Fibroblast of mammary gland (primary cell): ENCODE measurements at regions not wholly inside any gene's neighbourhood (a gene's known extent, or its start where the extent isn't known, plus 50 kb on each side); places are given as distances from the start of the nearest gene placed in this dataset.

Source experiments
- DNase-seq: peaks from one replicate; pipeline ENCODE4 v3.0.0-alpha.2; 2010; ENCODE audit warnings: low read depth
- H3K4me3 ChIP-seq: 2 replicates; pipeline ENCODE4 v1.5.1; 2011; ENCODE audit warnings: low read depth, mild to moderate bottlenecking, low read length, moderate library complexity; ENCODE audit not compliant: control insufficient read depth
- CTCF ChIP-seq: conservative IDR thresholded peaks from 2 replicates; pipeline ENCODE4 v1.5.1; 2011; ENCODE audit warnings: low read depth, low read length, inconsistent platforms; ENCODE audit not compliant: control insufficient read depth, insufficient read depth

- DNase-seq = no peak
- no peak overlapping the region for H3K4me3 ChIP-seq
- no peak for TF ChIP-seq CTCF
These were observed 388.1 kb downstream of the SLC4A3 start for GRCh38 chr2:220015576-220015975.

GRCh38 chr2:220025207-220025606 is 397.8 kb downstream of the SLC4A3 start:
- no peak for DNase-seq
- H3K4me3 ChIP-seq = no peak overlapping the region
- TF ChIP-seq CTCF = no peak

- no peak for DNase-seq
- no peak overlapping the region for H3K4me3 ChIP-seq
- no peak for TF ChIP-seq CTCF
These were observed 401.6 kb downstream of the SLC4A3 start for GRCh38 chr2:220029013-220029412.

- no peak for TF ChIP-seq CTCF
- no peak overlapping the region for H3K4me3 ChIP-seq
- peak; percentile 55 for DNase-seq
These were observed 406.1 kb downstream of the SLC4A3 start for GRCh38 chr2:220033546-220033945.

GRCh38 chr2:220034426-220035130 is 407.1 kb downstream of the SLC4A3 start:
- peak; percentile 52 for DNase-seq
- H3K4me3 ChIP-seq = no peak overlapping the region
- no peak for TF ChIP-seq CTCF

- DNase-seq = peak; percentile 61
- no peak for TF ChIP-seq CTCF
- no peak overlapping the region for H3K4me3 ChIP-seq
These were observed 409.0 kb downstream of the SLC4A3 start for GRCh38 chr2:220036431-220036830.

GRCh38 chr2:220040346-220040745 is 412.9 kb downstream of the SLC4A3 start:
- TF ChIP-seq CTCF = no peak
- no peak overlapping the region for H3K4me3 ChIP-seq
- DNase-seq = no peak
